K562 (cell line): ENCODE measurements at regions not wholly inside any gene's neighbourhood (a gene's known extent, or its start where the extent isn't known, plus 50 kb on each side); places are given as distances from the start of the nearest gene placed in this dataset.

ENCODE experiments used
- ATAC-seq: fragments of 200-7000 bp; cut with Tn5 transposase; 3 replicates; pipeline ENCODE4 v1.9.1; 2020; ENCODE audit warnings: moderate library complexity
- BruUV-seq: library from RNA; stranded (reverse); fragments of 400-500 nt; replicated peaks from 2 replicates; lab custom pipeline; 2021; lab: Mats Ljungman, UMichigan
- CTCF ChIA-PET: fragments of 300-600 bp; formaldehyde crosslinking; extraction: SDS; loops from one replicate; lab custom pipeline; 2021; ENCODE audit warnings: low intra/inter-chr PET ratio; lab: Yijun Ruan, JAX
- POLR2A ChIA-PET: fragments of 300-600, 350-650 bp; sonication (Branson Sonifier 250); formaldehyde crosslinking; extraction: SDS; loops from one replicate; lab custom pipeline; 2021; ENCODE audit warnings: antibody characterized with exemption, inconsistent platforms; lab: Yijun Ruan, JAX
- DNase-seq, 4 experiments: peaks; one replicate each; pipeline versions ENCODE4 v3.0.0 to v3.0.0-alpha.2; 2011 to 2018; ENCODE audit warnings: low spot score in 3 of 4, mixed read lengths in 3 of 4; ENCODE audit errors: extremely low read depth in 1 of 4
- FAIRE-seq: peaks from 2 replicates; lab custom pipeline; 2011; peaks lifted over from hg19 to GRCh38; lab: Jason Lieb, UNC
- H2AFZ ChIP-seq: 2 replicates; pipeline ENCODE4 v1.6.0; 2011; ENCODE audit warnings: low read depth, low read length, control low read depth, inconsistent platforms
- H3K27ac ChIP-seq: fragments of 200-600 bp; 3 replicates; pipeline ENCODE4 v1.8.0; 2011; ENCODE audit warnings: low read depth, mild to moderate bottlenecking, control low read depth, inconsistent platforms, low read length, moderate library complexity, mixed read lengths; ENCODE audit errors: extremely low read depth
- H3K27me3 ChIP-seq, 2 experiments: fragments of 300-600 bp in 1 of 2; 2 replicates in 1 of 2; 3 replicates in 1 of 2; pipeline versions ENCODE4 v1.6.0 to v1.8.0; 2011; ENCODE audit warnings: inconsistent platforms in 2 of 2, low read length in 2 of 2, mild to moderate bottlenecking in 1 of 2, mixed read lengths in 1 of 2, moderate library complexity in 1 of 2; ENCODE audit not compliant: control insufficient read depth in 2 of 2, insufficient read depth in 2 of 2
- H3K36me3 ChIP-seq: fragments of 300-600 bp; 3 replicates; pipeline ENCODE4 v1.8.0; 2011; ENCODE audit warnings: mild to moderate bottlenecking, low read length, inconsistent platforms; ENCODE audit not compliant: control insufficient read depth, insufficient read depth
- H3K4me1 ChIP-seq, 2 experiments: fragments of 200-600 bp in 1 of 2; replicated peaks in 1 of 2; 2 replicates in 1 of 2; 3 replicates in 1 of 2; pipeline versions ENCODE4 v1.5.1 to v1.8.0; 2011; ENCODE audit warnings: inconsistent platforms in 2 of 2, low read length in 2 of 2, mild to moderate bottlenecking in 1 of 2, mixed read lengths in 1 of 2, moderate library complexity in 1 of 2; ENCODE audit not compliant: control insufficient read depth in 2 of 2, insufficient read depth in 2 of 2
- H3K4me2 ChIP-seq: 2 replicates; pipeline ENCODE4 v1.6.1; 2011; ENCODE audit warnings: low read length, control low read depth, inconsistent platforms, mixed read lengths; ENCODE audit not compliant: insufficient read depth
- H3K4me3 ChIP-seq: fragments of 200-600 bp; sonication (generic), shearing (Covaris generic); 2 replicates; pipeline ENCODE4 v1.5.1; 2016; ENCODE audit warnings: control low read depth, inconsistent platforms
- H3K79me2 ChIP-seq: fragments of 200-600 bp; 3 replicates; pipeline ENCODE4 v1.8.0; 2011; ENCODE audit warnings: low read length, inconsistent platforms; ENCODE audit not compliant: control insufficient read depth, insufficient read depth
- H3K9ac ChIP-seq, 2 experiments: 2 replicates each; pipeline versions ENCODE4 v1.6.0 to v1.6.1; 2011; ENCODE audit warnings: low read depth in 2 of 2, low read length in 2 of 2, control low read depth in 1 of 2, inconsistent platforms in 1 of 2, mild to moderate bottlenecking in 1 of 2, mixed read lengths in 1 of 2; ENCODE audit not compliant: insufficient read depth in 1 of 2
- H3K9me1 ChIP-seq: one replicate; pipeline ENCODE4 v1.6.0; 2011; ENCODE audit warnings: inconsistent platforms, mild to moderate bottlenecking, low read length, moderate library complexity; ENCODE audit not compliant: control insufficient read depth, insufficient read depth
- H3K9me3 ChIP-seq: replicated peaks from 2 replicates; pipeline ENCODE4 v1.5.1; 2011; ENCODE audit warnings: low read depth, low read length, inconsistent platforms; ENCODE audit not compliant: control insufficient read depth, insufficient read depth
- H4K20me1 ChIP-seq: replicated peaks from 2 replicates; pipeline ENCODE4 v1.6.1; 2011; ENCODE audit warnings: low read length, inconsistent platforms, mixed read lengths; ENCODE audit not compliant: control insufficient read depth, insufficient read depth
- CTCF ChIP-seq, 3 experiments: IDR thresholded peaks in 2 of 3; conservative IDR thresholded peaks in 1 of 3; 2 replicates each; pipeline ENCODE4 v1.5.1; 2011 to 2012; ENCODE audit warnings: low read length in 3 of 3, mild to moderate bottlenecking in 3 of 3, control low read depth in 2 of 3, improper control_type of control experiment in 1 of 3, inconsistent platforms in 1 of 3, low read depth in 1 of 3, mixed read lengths in 1 of 3, moderate library complexity in 1 of 3; ENCODE audit not compliant: insufficient read depth in 2 of 3
- ETS2 ChIP-seq: IDR thresholded peaks from 2 replicates; pipeline ENCODE4 v1.6.1; 2016; ENCODE audit warnings: borderline replicate concordance, missing genetic modification characterization, mild to moderate bottlenecking, moderate library complexity, missing compliant biosample characterization; ENCODE audit not compliant: poor library complexity, severe bottlenecking
- MLX ChIP-seq, 2 experiments: fragments of 450-650 bp in 1 of 2; sonication (generic) in 1 of 2; formaldehyde crosslinking; conservative IDR thresholded peaks; 2 replicates each; pipeline versions ENCODE4 v1.4.0 to v1.8.1; 2020 to 2022; ENCODE audit warnings: mild to moderate bottlenecking in 1 of 2, missing genetic modification reagents in 1 of 2
- MXI1 ChIP-seq: IDR thresholded peaks from 2 replicates; pipeline ENCODE4 v1.6.1; 2011; ENCODE audit warnings: low read depth, mild to moderate bottlenecking, improper control_type of control experiment, low read length
- NEUROD1 ChIP-seq: fragments of 150-350 bp; IDR thresholded peaks from 2 replicates; pipeline ENCODE4 v1.6.1; 2014; ENCODE audit warnings: borderline replicate concordance, low read length, low read depth; ENCODE audit not compliant: partially characterized antibody
- NR4A1 ChIP-seq, 2 experiments: fragments of 250-450 bp in 1 of 2; fragments of 450-650 bp in 1 of 2; sonication (Bioruptor Pico) in 1 of 2; IDR thresholded peaks; 2 replicates each; pipeline versions ENCODE4 v1.4.0 to v1.6.1; 2016 to 2020; ENCODE audit warnings: mild to moderate bottlenecking in 2 of 2, missing compliant biosample characterization in 1 of 2, missing genetic modification characterization in 1 of 2, moderate library complexity in 1 of 2
- RBBP5 ChIP-seq: fragments of 200-600 bp; sonication (generic); IDR thresholded peaks from 2 replicates; pipeline ENCODE4 v1.6.1; 2012; ENCODE audit warnings: borderline replicate concordance, mild to moderate bottlenecking, low read length, control low read depth, inconsistent platforms; ENCODE audit not compliant: insufficient read depth, poor library complexity, severe bottlenecking
- SMARCA4 ChIP-seq: fragments of 450-650 bp; IDR thresholded peaks from 2 replicates; pipeline ENCODE4 v1.6.1; 2016
- TEAD1 ChIP-seq, 2 experiments: fragments of 450-650 bp in 1 of 2; sonication (generic) in 1 of 2; formaldehyde crosslinking; IDR thresholded peaks; 2 replicates each; pipeline versions ENCODE4 v1.4.0 to v1.8.0; 2020 to 2022; ENCODE audit warnings: mild to moderate bottlenecking in 2 of 2, missing genetic modification reagents in 1 of 2
- TFAP4 ChIP-seq: sonication (generic); formaldehyde crosslinking; IDR thresholded peaks from 2 replicates; pipeline ENCODE4 v1.8.0; 2022; ENCODE audit warnings: missing genetic modification reagents, mild to moderate bottlenecking, moderate library complexity, borderline replicate concordance
- TRIM25 ChIP-seq: fragments of 450-650 bp; IDR thresholded peaks from 2 replicates; pipeline ENCODE4 v1.7.0; 2016; ENCODE audit warnings: borderline replicate concordance
- ZNF778 ChIP-seq: fragments of 450-650 bp; formaldehyde crosslinking; IDR thresholded peaks from 2 replicates; pipeline ENCODE4 v1.4.0; 2020; ENCODE audit warnings: mild to moderate bottlenecking, moderate library complexity
- WGBS: fragments of 100-300 bp; shearing (Covaris generic); methylation state at CpG from one replicate; pipeline ENCODE4 v1.1.6; 2016; ENCODE audit warnings: low coverage, mixed read lengths; ENCODE audit not compliant: insufficient coverage; ENCODE audit errors: missing lambda C conversion rate; 5-methylcytosine and 5-hydroxymethylcytosine counted together
- in situ Hi-C: fragments of 300-500 bp; cut with MboI; formaldehyde crosslinking; loops from 4 replicates; pipeline ENCODE4 v1.15.0; 2018; ENCODE audit warnings: inconsistent platforms, mixed read lengths
- intact Hi-C: fragments of 100-400 bp; cut with micrococcal nuclease; formaldehyde crosslinking; loops from 2 replicates; pipeline ENCODE4 v1.14.2; 2022

GRCh38 chr3:140834266-140835037 lies 107.2 kb upstream of the SLC25A36 start:
- 0% methylated on average over 5 of the region's 5 CpGs for WGBS

More at GRCh38 chr3:140834266-140835037, 107.2 kb upstream of the SLC25A36 start:
- FAIRE-seq (no peak), DNase-seq (no peak), ATAC-seq (no peak)
- CTCF ChIA-PET = no interaction called here
- in situ Hi-C loops (no loop called here), intact Hi-C loops (no loop called here)
- POLR2A ChIA-PET = no interaction called here
- Histone ChIP-seq H3K27ac (no peak overlapping the region), H3K79me2 (no peaks in the 10 kb centered on the region), H3K9me1 (no peaks in the 10 kb centered on the region), H3K4me1 (no peaks in the 10 kb centered on the region), H2AFZ (no peak overlapping the region), H3K9me3 (no peaks in the 10 kb centered on the region), H3K4me3 (no peak overlapping the region), H3K27me3 (peaks cover 0 to 5% of the 10 kb centered on the region in 2 experiments; a peak in 2 of 5 replicates), H3K36me3 (no peaks in the 10 kb centered on the region), H3K4me2 (no peak overlapping the region), H3K9ac (no peak overlapping the region), H4K20me1 (no peaks in the 10 kb centered on the region)
- TF ChIP-seq RBBP5 = no peak
- TF ChIP-seq SMARCA4 = no peak
- TF ChIP-seq NEUROD1 = no peak
- TF ChIP-seq ZNF778 = no peak
- TF ChIP-seq CTCF (IDR thresholded peaks at IDR 0.05 in 2 of 3, conservative IDR thresholded peaks at IDR 0.05 in 1 of 3; ENCODE audit: insufficient read depth in 2 of 3, low read depth in 1 of 3, low read length in 3 of 3) = no peak
- TF ChIP-seq MXI1 = no peak
- no peak for TF ChIP-seq NR4A1 (CRISPR knock-in tag; IDR thresholded peaks at IDR 0.05)
- no peak for TF ChIP-seq NR4A1 (tag; IDR thresholded peaks at IDR 0.05)
- no peak for TF ChIP-seq TRIM25
- TF ChIP-seq TEAD1 (CRISPR knock-in tag; IDR thresholded peaks at IDR 0.05) = no peak
- TF ChIP-seq TFAP4 (CRISPR knock-in tag) = no peak
- no peak for TF ChIP-seq MLX (CRISPR knock-in tag; conservative IDR thresholded peaks at IDR 0.05)
- TF ChIP-seq ETS2 (tag) = no peak
- no TSS peak for BruUV-seq
